ENCODE measurements at regions not wholly inside any gene's neighbourhood (a gene's known extent, or its start where the extent isn't known, plus 50 kb on each side); places are given as distances from the start of the nearest gene placed in this dataset.

DNA sequence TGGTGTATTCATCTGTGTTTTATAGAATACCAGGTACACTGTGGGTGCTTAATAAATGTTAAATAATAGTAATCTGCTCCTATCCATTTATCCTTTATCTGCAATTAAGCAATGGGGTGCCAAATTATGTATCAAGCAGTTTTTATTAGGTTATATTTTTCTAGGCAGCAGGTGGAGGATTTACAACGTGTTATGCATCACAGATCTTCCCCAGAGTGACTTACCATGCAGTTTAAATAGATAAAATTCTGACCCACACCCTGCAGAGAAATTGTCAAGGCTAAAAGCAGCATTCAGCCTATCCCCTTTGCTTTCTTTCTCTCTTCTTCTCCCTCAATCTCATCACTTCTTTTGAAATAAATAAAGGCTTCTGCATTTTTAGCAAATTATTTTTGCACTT is 306.4 kb downstream of the CXXC4 start:
- H3K4me3 ChIP-seq = no peak overlapping the region
- TF ChIP-seq, protein P1, sequence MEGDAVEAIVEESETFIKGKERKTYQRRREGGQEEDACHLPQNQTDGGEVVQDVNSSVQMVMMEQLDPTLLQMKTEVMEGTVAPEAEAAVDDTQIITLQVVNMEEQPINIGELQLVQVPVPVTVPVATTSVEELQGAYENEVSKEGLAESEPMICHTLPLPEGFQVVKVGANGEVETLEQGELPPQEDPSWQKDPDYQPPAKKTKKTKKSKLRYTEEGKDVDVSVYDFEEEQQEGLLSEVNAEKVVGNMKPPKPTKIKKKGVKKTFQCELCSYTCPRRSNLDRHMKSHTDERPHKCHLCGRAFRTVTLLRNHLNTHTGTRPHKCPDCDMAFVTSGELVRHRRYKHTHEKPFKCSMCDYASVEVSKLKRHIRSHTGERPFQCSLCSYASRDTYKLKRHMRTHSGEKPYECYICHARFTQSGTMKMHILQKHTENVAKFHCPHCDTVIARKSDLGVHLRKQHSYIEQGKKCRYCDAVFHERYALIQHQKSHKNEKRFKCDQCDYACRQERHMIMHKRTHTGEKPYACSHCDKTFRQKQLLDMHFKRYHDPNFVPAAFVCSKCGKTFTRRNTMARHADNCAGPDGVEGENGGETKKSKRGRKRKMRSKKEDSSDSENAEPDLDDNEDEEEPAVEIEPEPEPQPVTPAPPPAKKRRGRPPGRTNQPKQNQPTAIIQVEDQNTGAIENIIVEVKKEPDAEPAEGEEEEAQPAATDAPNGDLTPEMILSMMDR (IDR thresholded peaks at IDR 0.05) = no peak
- no peak for TF ChIP-seq EP300 (IDR thresholded peaks at IDR 0.05)
- TF ChIP-seq POLR2AphosphoS5 (IDR thresholded peaks at IDR 0.05) = no peak
- no peak for TF ChIP-seq POLR2A (IDR thresholded peaks at IDR 0.05)

DNA sequence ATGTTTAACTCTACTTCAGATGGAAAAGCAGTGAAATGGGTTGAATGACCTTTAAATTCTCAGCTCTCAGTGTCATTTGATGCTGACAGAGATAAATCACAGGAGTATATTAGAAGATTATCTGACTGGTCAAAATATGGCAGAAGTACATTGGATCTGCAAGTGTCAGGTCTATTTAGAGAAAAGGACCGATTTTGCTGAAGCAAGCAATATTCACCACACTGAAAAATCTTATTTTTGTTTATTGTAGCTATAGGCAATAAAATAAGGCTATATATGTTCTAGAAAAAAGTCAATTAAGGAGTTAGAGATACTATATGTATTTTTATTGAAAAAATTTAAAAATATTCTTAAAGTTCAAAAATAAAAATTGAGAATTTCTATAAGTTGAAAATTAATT is 325.3 kb downstream of the CXXC4 start:
- DNase-seq (ENCODE audit: low spot score in 2 of 2) = no peak
- Histone ChIP-seq H3K27ac (no peak overlapping the region), H3K9me3 (no peaks in the 10 kb centered on the region), H3K27me3 (no peaks in the 10 kb centered on the region), H3K4me3 (no peak overlapping the region), H3K36me3 (no peaks in the 10 kb centered on the region), H3K4me1 (no peaks in the 10 kb centered on the region)
- 81% methylated on average over 1 of the region's 1 CpG for WGBS
- TF ChIP-seq EP300 (IDR thresholded peaks at IDR 0.05) (no peak), POLR2AphosphoS5 (IDR thresholded peaks at IDR 0.05) (no peak), POLR2A (IDR thresholded peaks at IDR 0.05) (no peak)
- TF ChIP-seq, protein P1 (IDR thresholded peaks at IDR 0.05) = no peak

More for the DNA sequence above, 306.4 kb downstream of the CXXC4 start:
- Histone ChIP-seq H3K27ac (no peak overlapping the region), H3K27me3 (no peaks in the 10 kb centered on the region), H3K4me1 (no peaks in the 10 kb centered on the region), H3K9me3 (no peaks in the 10 kb centered on the region), H3K36me3 (no peaks in the 10 kb centered on the region)
- DNase-seq (ENCODE audit: low spot score in 2 of 2) = no peak
- WGBS = 3% methylated on average over 1 of the region's 1 CpG

DNA sequence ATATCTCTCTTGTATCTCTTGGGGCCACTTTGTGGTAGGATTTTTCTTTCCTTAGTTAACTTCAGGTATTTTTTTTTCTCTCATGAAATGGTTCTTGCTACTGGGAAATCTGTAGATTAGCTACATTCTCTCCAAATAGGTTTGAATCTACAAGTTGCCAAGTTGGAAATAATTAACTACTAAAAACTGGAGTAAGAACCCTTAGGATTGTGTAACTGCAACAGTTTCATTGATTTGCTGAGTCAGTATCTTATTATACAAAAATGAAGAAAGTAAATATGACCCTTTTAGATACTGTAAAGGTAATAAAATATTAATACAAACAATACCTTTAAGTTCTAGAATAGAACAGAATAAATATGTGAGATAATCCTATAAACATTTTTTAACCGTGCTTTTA is 327.9 kb downstream of the CXXC4 start:
- no peak overlapping the region for H3K4me3 ChIP-seq
- H3K9me3 ChIP-seq = no peaks in the 10 kb centered on the region
- no peaks in the 10 kb centered on the region for H3K36me3 ChIP-seq
- H3K27ac ChIP-seq = no peak overlapping the region
- H3K4me1 ChIP-seq = no peaks in the 10 kb centered on the region
- DNase-seq (ENCODE audit: low spot score in 2 of 2) = no peak
- TF ChIP-seq, protein P1 (IDR thresholded peaks at IDR 0.05) = no peak
- 88% methylated on average over 1 of the region's 1 CpG for whole genome bisulfite sequencing
- no peaks in the 10 kb centered on the region for H3K27me3 ChIP-seq

DNA sequence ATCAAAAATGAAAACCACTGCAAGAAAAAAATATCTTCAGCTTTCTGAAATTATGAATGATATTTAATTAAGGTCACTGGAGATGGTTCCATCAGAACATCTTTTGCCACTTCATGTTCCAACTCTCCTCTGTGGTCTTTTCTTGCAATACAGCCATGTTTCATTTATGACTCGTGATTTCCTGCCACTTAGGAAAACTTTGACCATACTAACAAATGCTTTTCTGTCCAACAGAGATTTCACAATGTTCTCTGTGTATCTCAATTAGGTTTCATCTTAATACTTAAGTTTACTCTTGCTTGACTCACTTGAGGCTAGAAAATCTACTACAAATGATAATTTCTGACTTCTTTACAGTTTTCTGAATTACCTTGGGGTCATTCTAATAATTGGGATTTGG is 330.9 kb downstream of the CXXC4 start:
- 49% methylated on average over 1 of the region's 1 CpG for WGBS

DNA sequence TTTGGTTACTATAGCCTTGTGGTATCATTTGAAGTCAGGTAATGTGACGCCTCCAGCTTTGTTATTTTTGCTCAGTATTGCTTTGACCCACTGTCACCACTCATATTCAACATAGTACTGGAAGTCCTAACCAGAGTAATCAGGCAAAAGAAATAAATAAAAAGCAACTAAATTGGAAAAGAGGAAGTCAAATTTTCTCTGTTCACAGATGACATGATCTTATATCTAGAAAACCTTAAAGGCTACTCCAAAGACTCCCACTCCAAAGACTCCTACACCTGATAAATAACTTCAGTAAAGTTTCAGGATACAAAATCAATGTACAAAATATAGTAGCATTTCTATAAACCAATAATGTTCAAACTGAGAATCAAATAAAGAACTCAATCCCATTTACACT is 348.6 kb downstream of the CXXC4 start:
- H3K9me3 ChIP-seq = no peaks in the 10 kb centered on the region
- H3K4me1 ChIP-seq = no peaks in the 10 kb centered on the region
- TF ChIP-seq, protein P1 (IDR thresholded peaks at IDR 0.05) = no peak
- no peak for TF ChIP-seq POLR2AphosphoS5 (IDR thresholded peaks at IDR 0.05)
- no peak for TF ChIP-seq POLR2A (IDR thresholded peaks at IDR 0.05)
- H3K36me3 ChIP-seq = no peaks in the 10 kb centered on the region
- H3K27ac ChIP-seq = no peak overlapping the region
- H3K4me3 ChIP-seq = no peak overlapping the region
- DNase-seq (ENCODE audit: low spot score in 2 of 2) = no peak
- H3K27me3 ChIP-seq = no peaks in the 10 kb centered on the region
- 94% methylated on average over 1 of the region's 1 CpG for WGBS

More for the DNA sequence above, 330.9 kb downstream of the CXXC4 start:
- Histone ChIP-seq H3K4me1 (no peaks in the 10 kb centered on the region), H3K27me3 (no peaks in the 10 kb centered on the region), H3K9me3 (no peaks in the 10 kb centered on the region), H3K36me3 (no peaks in the 10 kb centered on the region), H3K4me3 (no peak overlapping the region), H3K27ac (no peak overlapping the region)
- TF ChIP-seq EP300 (IDR thresholded peaks at IDR 0.05) = no peak
- TF ChIP-seq, protein P1 (IDR thresholded peaks at IDR 0.05) = no peak
- TF ChIP-seq POLR2AphosphoS5 (IDR thresholded peaks at IDR 0.05) = no peak
- no peak for TF ChIP-seq POLR2A (IDR thresholded peaks at IDR 0.05)
- no peak for DNase-seq (ENCODE audit: low spot score in 2 of 2)
